ENCODE measurements at regions not wholly inside any gene's neighbourhood (a gene's known extent, or its start where the extent isn't known, plus 50 kb on each side); places are given as distances from the start of the nearest gene placed in this dataset.
"Not testable (repeated sequence)": the region's sequence is repeated elsewhere in the genome, so short reads cannot be mapped to it uniquely, and the experiment has no call there.

- not testable (repeated sequence) for DNase-seq (ENCODE audit: low read depth in 2 of 3, low spot score in 2 of 3)
Observed at GRCh38 chr21:6554377-6554864, 3967.0 kb upstream of the TPTE start.

- not testable (repeated sequence) for DNase-seq (ENCODE audit: low read depth in 2 of 3, low spot score in 2 of 3)
Observed at GRCh38 chr21:6556516-6556915, 3964.9 kb upstream of the TPTE start.

- not testable (repeated sequence) for DNase-seq (ENCODE audit: low read depth in 2 of 3, low spot score in 2 of 3)
Observed at GRCh38 chr21:6557415-6557814, 3964.0 kb upstream of the TPTE start.

GRCh38 chr21:6561168-6561567, 3960.2 kb upstream of the TPTE start:
- DNase-seq (ENCODE audit: low read depth in 2 of 3, low spot score in 2 of 3): not testable (repeated sequence)

GRCh38 chr21:6561578-6561977, 3959.8 kb upstream of the TPTE start:
- not testable (repeated sequence) for DNase-seq (ENCODE audit: low read depth in 2 of 3, low spot score in 2 of 3)

GRCh38 chr21:6564543-6565166, 3956.7 kb upstream of the TPTE start:
- DNase-seq (ENCODE audit: low read depth in 2 of 3, low spot score in 2 of 3): not testable (repeated sequence)

GRCh38 chr21:6565190-6566094, 3955.9 kb upstream of the TPTE start:
- DNase-seq (ENCODE audit: low read depth in 2 of 3, low spot score in 2 of 3): peak in 1 of 3 experiments; percentile 5

- DNase-seq (ENCODE audit: low read depth in 2 of 3, low spot score in 2 of 3): not testable (repeated sequence)
Observed at GRCh38 chr21:6567542-6567941, 3953.8 kb upstream of the TPTE start.

GRCh38 chr21:6569152-6569551, 3952.2 kb upstream of the TPTE start:
- not testable (repeated sequence) for DNase-seq (ENCODE audit: low read depth in 2 of 3, low spot score in 2 of 3)

GRCh38 chr21:6569587-6570392, 3951.6 kb upstream of the TPTE start:
- not testable (repeated sequence) for DNase-seq (ENCODE audit: low read depth in 2 of 3, low spot score in 2 of 3)

GRCh38 chr21:6570700-6571368, 3950.5 kb upstream of the TPTE start:
- DNase-seq (ENCODE audit: low read depth in 2 of 3, low spot score in 2 of 3): not testable (repeated sequence)

- not testable (repeated sequence) for DNase-seq (ENCODE audit: low read depth in 2 of 3, low spot score in 2 of 3)
Observed at GRCh38 chr21:6573576-6573975, 3947.8 kb upstream of the TPTE start.

- DNase-seq (ENCODE audit: low read depth in 2 of 3, low spot score in 2 of 3): not testable (repeated sequence)
Observed at GRCh38 chr21:6579801-6580200, 3941.6 kb upstream of the TPTE start.
